HEK293 (cell line): ENCODE measurements at regions not wholly inside any gene's neighbourhood (a gene's known extent, or its start where the extent isn't known, plus 50 kb on each side); places are given as distances from the start of the nearest gene placed in this dataset.

ENCODE experiments used
- GLI4 ChIP-seq: fragments of 450-650 bp; formaldehyde crosslinking; IDR thresholded peaks from 2 replicates; pipeline ENCODE4 v1.5.1; 2016; ENCODE audit warnings: missing biosample characterization, missing genetic modification characterization
- PRDM1 ChIP-seq: fragments of 450-650 bp; formaldehyde crosslinking; IDR thresholded peaks from 2 replicates; pipeline ENCODE4; 2016; ENCODE audit warnings: missing biosample characterization, missing genetic modification characterization
- YY1 ChIP-seq: fragments of 450-650 bp; formaldehyde crosslinking; IDR thresholded peaks from 2 replicates; pipeline ENCODE4 v1.5.1; 2018; ENCODE audit warnings: missing biosample characterization, missing genetic modification characterization
- ZNF16 ChIP-seq: fragments of 450-650 bp; formaldehyde crosslinking; IDR thresholded peaks from 2 replicates; pipeline ENCODE4 v1.5.1; 2016; ENCODE audit warnings: low read depth, missing biosample characterization, missing genetic modification characterization
- ZNF274 ChIP-seq, 2 experiments: fragments of 200-500 bp in 1 of 2; fragments of 450-650 bp in 1 of 2; sonication (Bioruptor generic) in 1 of 2; formaldehyde crosslinking in 1 of 2; IDR thresholded peaks; 2 replicates each; pipeline versions ENCODE4 v1.5.1 to v1.6.1; 2014 to 2016; ENCODE audit warnings: borderline replicate concordance in 1 of 2, inconsistent platforms in 1 of 2, low read length in 1 of 2, missing biosample characterization in 1 of 2, missing genetic modification characterization in 1 of 2
- ZNF558 ChIP-seq: fragments of 450-650 bp; formaldehyde crosslinking; IDR thresholded peaks from 2 replicates; pipeline ENCODE4 v1.5.1; 2016; ENCODE audit warnings: missing biosample characterization, missing genetic modification characterization
- ZNF670 ChIP-seq: fragments of 450-650 bp; formaldehyde crosslinking; IDR thresholded peaks from 2 replicates; pipeline ENCODE4 v1.5.1; 2016; ENCODE audit warnings: missing biosample characterization, missing genetic modification characterization, low read depth
- TF ChIP-seq, protein P1 (sequence below): fragments of 450-650 bp; formaldehyde crosslinking; IDR thresholded peaks from 2 replicates; pipeline ENCODE4 v1.5.1; 2016; ENCODE audit warnings: missing biosample characterization, missing genetic modification characterization
- TF ChIP-seq, protein P2 (sequence below): fragments of 450-650 bp; formaldehyde crosslinking; IDR thresholded peaks from 2 replicates; pipeline ENCODE4 v1.5.1; 2016; ENCODE audit warnings: missing biosample characterization, missing genetic modification characterization
- TF ChIP-seq, protein P3 (sequence below): fragments of 450-650 bp; formaldehyde crosslinking; IDR thresholded peaks from 2 replicates; pipeline ENCODE4 v1.5.1; 2016; ENCODE audit warnings: missing biosample characterization, missing genetic modification characterization

DNA sequence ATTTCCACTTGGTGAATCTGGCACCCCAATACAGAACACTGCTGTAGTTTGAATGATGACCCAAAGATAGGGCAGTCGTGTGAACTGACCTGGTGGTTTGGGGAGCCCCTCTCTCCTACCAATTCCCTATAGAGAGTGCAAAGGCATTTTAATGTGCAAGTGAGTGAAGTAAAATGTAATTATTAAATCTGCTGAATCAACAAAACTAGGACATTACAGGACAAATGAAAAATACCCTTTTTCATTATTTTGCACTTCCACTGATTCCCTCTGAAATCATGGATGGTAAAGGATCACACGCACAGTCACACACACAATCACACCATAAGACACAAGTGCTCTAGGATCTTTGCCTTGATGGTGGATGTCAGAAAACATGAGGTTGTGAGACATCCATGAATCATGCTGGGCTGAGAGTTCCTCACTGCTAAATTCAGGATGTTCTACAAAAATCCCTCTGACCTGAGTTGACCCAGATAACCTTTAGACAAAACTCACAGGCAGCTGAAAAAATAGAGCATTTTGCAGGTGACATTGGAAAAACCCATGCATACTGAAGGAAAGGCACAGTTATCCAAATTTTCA, 197.4 kb downstream of the FBXO15 start:
- TF ChIP-seq, protein P1, sequence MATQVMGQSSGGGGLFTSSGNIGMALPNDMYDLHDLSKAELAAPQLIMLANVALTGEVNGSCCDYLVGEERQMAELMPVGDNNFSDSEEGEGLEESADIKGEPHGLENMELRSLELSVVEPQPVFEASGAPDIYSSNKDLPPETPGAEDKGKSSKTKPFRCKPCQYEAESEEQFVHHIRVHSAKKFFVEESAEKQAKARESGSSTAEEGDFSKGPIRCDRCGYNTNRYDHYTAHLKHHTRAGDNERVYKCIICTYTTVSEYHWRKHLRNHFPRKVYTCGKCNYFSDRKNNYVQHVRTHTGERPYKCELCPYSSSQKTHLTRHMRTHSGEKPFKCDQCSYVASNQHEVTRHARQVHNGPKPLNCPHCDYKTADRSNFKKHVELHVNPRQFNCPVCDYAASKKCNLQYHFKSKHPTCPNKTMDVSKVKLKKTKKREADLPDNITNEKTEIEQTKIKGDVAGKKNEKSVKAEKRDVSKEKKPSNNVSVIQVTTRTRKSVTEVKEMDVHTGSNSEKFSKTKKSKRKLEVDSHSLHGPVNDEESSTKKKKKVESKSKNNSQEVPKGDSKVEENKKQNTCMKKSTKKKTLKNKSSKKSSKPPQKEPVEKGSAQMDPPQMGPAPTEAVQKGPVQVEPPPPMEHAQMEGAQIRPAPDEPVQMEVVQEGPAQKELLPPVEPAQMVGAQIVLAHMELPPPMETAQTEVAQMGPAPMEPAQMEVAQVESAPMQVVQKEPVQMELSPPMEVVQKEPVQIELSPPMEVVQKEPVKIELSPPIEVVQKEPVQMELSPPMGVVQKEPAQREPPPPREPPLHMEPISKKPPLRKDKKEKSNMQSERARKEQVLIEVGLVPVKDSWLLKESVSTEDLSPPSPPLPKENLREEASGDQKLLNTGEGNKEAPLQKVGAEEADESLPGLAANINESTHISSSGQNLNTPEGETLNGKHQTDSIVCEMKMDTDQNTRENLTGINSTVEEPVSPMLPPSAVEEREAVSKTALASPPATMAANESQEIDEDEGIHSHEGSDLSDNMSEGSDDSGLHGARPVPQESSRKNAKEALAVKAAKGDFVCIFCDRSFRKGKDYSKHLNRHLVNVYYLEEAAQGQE, result no peak
- TF ChIP-seq, protein P2, sequence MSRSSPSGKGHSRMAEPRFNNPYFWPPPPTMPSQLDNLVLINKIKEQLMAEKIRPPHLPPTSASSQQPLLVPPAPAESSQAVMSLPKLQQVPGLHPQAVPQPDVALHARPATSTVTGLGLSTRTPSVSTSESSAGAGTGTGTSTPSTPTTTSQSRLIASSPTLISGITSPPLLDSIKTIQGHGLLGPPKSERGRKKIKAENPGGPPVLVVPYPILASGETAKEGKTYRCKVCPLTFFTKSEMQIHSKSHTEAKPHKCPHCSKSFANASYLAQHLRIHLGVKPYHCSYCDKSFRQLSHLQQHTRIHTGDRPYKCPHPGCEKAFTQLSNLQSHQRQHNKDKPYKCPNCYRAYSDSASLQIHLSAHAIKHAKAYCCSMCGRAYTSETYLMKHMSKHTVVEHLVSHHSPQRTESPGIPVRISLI (tag by site-specific recombination), result no peak
- TF ChIP-seq, protein P3, sequence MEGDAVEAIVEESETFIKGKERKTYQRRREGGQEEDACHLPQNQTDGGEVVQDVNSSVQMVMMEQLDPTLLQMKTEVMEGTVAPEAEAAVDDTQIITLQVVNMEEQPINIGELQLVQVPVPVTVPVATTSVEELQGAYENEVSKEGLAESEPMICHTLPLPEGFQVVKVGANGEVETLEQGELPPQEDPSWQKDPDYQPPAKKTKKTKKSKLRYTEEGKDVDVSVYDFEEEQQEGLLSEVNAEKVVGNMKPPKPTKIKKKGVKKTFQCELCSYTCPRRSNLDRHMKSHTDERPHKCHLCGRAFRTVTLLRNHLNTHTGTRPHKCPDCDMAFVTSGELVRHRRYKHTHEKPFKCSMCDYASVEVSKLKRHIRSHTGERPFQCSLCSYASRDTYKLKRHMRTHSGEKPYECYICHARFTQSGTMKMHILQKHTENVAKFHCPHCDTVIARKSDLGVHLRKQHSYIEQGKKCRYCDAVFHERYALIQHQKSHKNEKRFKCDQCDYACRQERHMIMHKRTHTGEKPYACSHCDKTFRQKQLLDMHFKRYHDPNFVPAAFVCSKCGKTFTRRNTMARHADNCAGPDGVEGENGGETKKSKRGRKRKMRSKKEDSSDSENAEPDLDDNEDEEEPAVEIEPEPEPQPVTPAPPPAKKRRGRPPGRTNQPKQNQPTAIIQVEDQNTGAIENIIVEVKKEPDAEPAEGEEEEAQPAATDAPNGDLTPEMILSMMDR (tag by site-specific recombination), result no peak
- TF ChIP-seq ZNF558, result no peak
- no peak for TF ChIP-seq ZNF16
- TF ChIP-seq PRDM1 (tag by site-specific recombination), result no peak
- no peak for TF ChIP-seq GLI4 (tag by site-specific recombination)
- TF ChIP-seq YY1 (tag by site-specific recombination), result no peak
- TF ChIP-seq ZNF274 (IDR thresholded peaks at IDR 0.05; ENCODE audit: low read length), result no peak
- TF ChIP-seq ZNF274 (tag by site-specific recombination; IDR thresholded peaks at IDR 0.05; ENCODE audit: borderline replicate concordance), result no peak
- no peak for TF ChIP-seq ZNF670 (tag by site-specific recombination)
